PC-3 (cell line): ENCODE measurements at regions not wholly inside any gene's neighbourhood (a gene's known extent, or its start where the extent isn't known, plus 50 kb on each side); places are given as distances from the start of the nearest gene placed in this dataset.

Source experiments
- EZH2 ChIP-seq: fragments of 300-600 bp; sonication (generic); IDR thresholded peaks from one replicate; pipeline ENCODE4 v1.6.1; 2017; ENCODE audit warnings: antibody characterized with exemption, mild to moderate bottlenecking, low read length; ENCODE audit not compliant: unreplicated experiment
- TF ChIP-seq, protein P1 (sequence below): fragments of 300-600 bp; sonication (generic); conservative IDR thresholded peaks from 2 replicates; pipeline ENCODE4 v1.5.1; 2017; ENCODE audit warnings: antibody characterized with exemption, low read depth, mild to moderate bottlenecking, low read length

DNA sequence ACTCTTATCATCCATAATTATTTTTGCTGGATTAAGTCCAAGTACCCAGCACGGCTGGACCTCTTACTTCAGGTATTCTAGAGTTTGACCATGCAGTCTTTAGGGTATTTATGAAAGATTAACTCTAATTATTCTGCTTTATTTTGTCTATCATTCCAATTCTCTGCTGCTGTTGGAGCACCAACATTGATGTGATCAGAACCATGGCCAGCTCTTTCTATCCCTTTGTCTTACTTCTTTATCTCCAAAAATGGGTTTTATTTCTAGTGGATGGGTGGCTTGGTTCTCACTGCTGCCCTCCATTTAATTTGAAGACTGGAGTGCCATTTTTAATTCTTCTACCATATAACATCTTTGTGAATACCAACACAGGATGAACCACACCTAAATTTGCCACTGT is 704.3 kb downstream of the FRK start:
- TF ChIP-seq EZH2 = no peak
- TF ChIP-seq, protein P1, sequence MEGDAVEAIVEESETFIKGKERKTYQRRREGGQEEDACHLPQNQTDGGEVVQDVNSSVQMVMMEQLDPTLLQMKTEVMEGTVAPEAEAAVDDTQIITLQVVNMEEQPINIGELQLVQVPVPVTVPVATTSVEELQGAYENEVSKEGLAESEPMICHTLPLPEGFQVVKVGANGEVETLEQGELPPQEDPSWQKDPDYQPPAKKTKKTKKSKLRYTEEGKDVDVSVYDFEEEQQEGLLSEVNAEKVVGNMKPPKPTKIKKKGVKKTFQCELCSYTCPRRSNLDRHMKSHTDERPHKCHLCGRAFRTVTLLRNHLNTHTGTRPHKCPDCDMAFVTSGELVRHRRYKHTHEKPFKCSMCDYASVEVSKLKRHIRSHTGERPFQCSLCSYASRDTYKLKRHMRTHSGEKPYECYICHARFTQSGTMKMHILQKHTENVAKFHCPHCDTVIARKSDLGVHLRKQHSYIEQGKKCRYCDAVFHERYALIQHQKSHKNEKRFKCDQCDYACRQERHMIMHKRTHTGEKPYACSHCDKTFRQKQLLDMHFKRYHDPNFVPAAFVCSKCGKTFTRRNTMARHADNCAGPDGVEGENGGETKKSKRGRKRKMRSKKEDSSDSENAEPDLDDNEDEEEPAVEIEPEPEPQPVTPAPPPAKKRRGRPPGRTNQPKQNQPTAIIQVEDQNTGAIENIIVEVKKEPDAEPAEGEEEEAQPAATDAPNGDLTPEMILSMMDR = no peak
